CD14-positive monocyte (primary cell): ENCODE measurements at regions not wholly inside any gene's neighbourhood (a gene's known extent, or its start where the extent isn't known, plus 50 kb on each side); places are given as distances from the start of the nearest gene placed in this dataset.
A peak's percentile ranks its signal among the peaks of the same experiment; 100 is the strongest.

Source experiments
- DNase-seq, 3 donors: peaks; one replicate each; pipeline ENCODE4 v3.0.0-alpha.2; 2011 to 2022
- H2AFZ ChIP-seq: 2 replicates; pipeline ENCODE4 v1.6.0; 2012; ENCODE audit warnings: mild to moderate bottlenecking, low read depth, low read length, inconsistent platforms; ENCODE audit not compliant: insufficient read depth, poor library complexity, severe bottlenecking
- H3K27ac ChIP-seq, 2 donors: 1 replicate in 1 of 2; 2 replicates in 1 of 2; pipeline ENCODE4 v1.5.1; 2012 to 2013; ENCODE audit warnings: low read length in 2 of 2, control low read depth in 1 of 2, inconsistent platforms in 1 of 2, low read depth in 1 of 2, mild to moderate bottlenecking in 1 of 2
- H3K27me3 ChIP-seq, 2 donors: one replicate each; pipeline versions ENCODE4 v1.6.0 to v1.6.1; 2011 to 2013; ENCODE audit warnings: low read length in 2 of 2; ENCODE audit not compliant: control insufficient read depth in 2 of 2, insufficient read depth in 2 of 2
- H3K36me3 ChIP-seq, 2 donors: replicated peaks in 1 of 2; 1 replicate in 1 of 2; 2 replicates in 1 of 2; pipeline versions ENCODE4 v1.5.1 to v1.6.1; 2012 to 2013; ENCODE audit warnings: low read length in 2 of 2, control low read depth in 1 of 2, inconsistent platforms in 1 of 2, mild to moderate bottlenecking in 1 of 2; ENCODE audit not compliant: insufficient read depth in 2 of 2, control insufficient read depth in 1 of 2
- H3K4me1 ChIP-seq, 2 donors: 1 replicate in 1 of 2; 2 replicates in 1 of 2; pipeline versions ENCODE4 v1.5.1 to v1.6.1; 2012 to 2013; ENCODE audit warnings: low read length in 2 of 2, control low read depth in 1 of 2, inconsistent platforms in 1 of 2, mild to moderate bottlenecking in 1 of 2, moderate library complexity in 1 of 2; ENCODE audit not compliant: insufficient read depth in 2 of 2, control insufficient read depth in 1 of 2
- H3K4me2 ChIP-seq: replicated peaks from 2 replicates; pipeline ENCODE3; 2012; ENCODE audit warnings: low read length, moderate library complexity, mild to moderate bottlenecking; ENCODE audit not compliant: poor library complexity, severe bottlenecking; ENCODE audit errors: extremely low read depth
- H3K4me3 ChIP-seq, 3 experiments: fragments of 200-600 bp in 1 of 3; sonication (generic) in 1 of 3; replicated peaks in 1 of 3; 1 replicate in 2 of 3; 2 replicates in 1 of 3; pipeline ENCODE4 v1.5.1; 2011 to 2013; ENCODE audit warnings: low read length in 3 of 3, mild to moderate bottlenecking in 3 of 3, control low read depth in 2 of 3, low read depth in 2 of 3, inconsistent platforms in 1 of 3, moderate library complexity in 1 of 3
- H3K79me2 ChIP-seq: 2 replicates; pipeline ENCODE4 v1.6.0; 2012; ENCODE audit warnings: mild to moderate bottlenecking, control low read depth, inconsistent platforms, low read length, moderate library complexity; ENCODE audit not compliant: insufficient read depth
- H3K9ac ChIP-seq: 2 replicates; pipeline ENCODE4 v1.6.0; 2017; ENCODE audit warnings: low read length, mild to moderate bottlenecking; ENCODE audit not compliant: insufficient read depth, poor library complexity, severe bottlenecking
- H3K9me3 ChIP-seq, 2 donors: replicated peaks in 1 of 2; 1 replicate in 1 of 2; 2 replicates in 1 of 2; pipeline versions ENCODE4 v1.5.1 to v1.6.1; 2012 to 2013; ENCODE audit warnings: low read length in 2 of 2, control low read depth in 1 of 2; ENCODE audit not compliant: control insufficient read depth in 1 of 2, insufficient read depth in 1 of 2
- H4K20me1 ChIP-seq: 2 replicates; pipeline ENCODE4 v1.6.0; 2012; ENCODE audit warnings: mild to moderate bottlenecking, low read length, control low read depth, moderate library complexity; ENCODE audit not compliant: insufficient read depth
- H3K27ac Mint-ChIP-seq, 7 donors: one replicate each; pipeline ENCODE4 v1.8.0; 2020; ENCODE audit warnings: mild to moderate bottlenecking in 7 of 7, mixed read lengths in 7 of 7, moderate library complexity in 6 of 7, inconsistent platforms in 2 of 7
- H3K27me3 Mint-ChIP-seq, 3 donors: one replicate each; pipeline ENCODE4 v1.8.0; 2021 to 2022; ENCODE audit warnings: low read depth in 3 of 3, mild to moderate bottlenecking in 3 of 3, mixed read lengths in 3 of 3, moderate library complexity in 3 of 3, inconsistent platforms in 1 of 3
- H3K36me3 Mint-ChIP-seq, 2 donors: one replicate each; pipeline ENCODE4 v1.8.0; 2020; ENCODE audit warnings: mixed read lengths in 2 of 2, inconsistent platforms in 1 of 2, mild to moderate bottlenecking in 1 of 2
- H3K4me1 Mint-ChIP-seq: one replicate; pipeline ENCODE4 v1.8.0; 2020; ENCODE audit warnings: mild to moderate bottlenecking, mixed read lengths
- H3K4me3 Mint-ChIP-seq, 2 donors: one replicate each; pipeline ENCODE4 v1.8.0; 2020; ENCODE audit warnings: mild to moderate bottlenecking in 2 of 2, mixed read lengths in 2 of 2, moderate library complexity in 1 of 2
- H3K9me3 Mint-ChIP-seq, 7 donors: one replicate each; pipeline ENCODE4 v1.8.0; 2020 to 2022; ENCODE audit warnings: mixed read lengths in 7 of 7, mild to moderate bottlenecking in 6 of 7, moderate library complexity in 6 of 7, inconsistent platforms in 2 of 7
- WGBS: methylation state at CpG from one replicate; pipeline ENCODE4 v1.1.5; 2013; ENCODE audit warnings: missing lambda C conversion rate; ENCODE audit not compliant: insufficient coverage; 5-methylcytosine and 5-hydroxymethylcytosine counted together
- intact Hi-C, 2 donors: fragments of 100-400 bp; cut with micrococcal nuclease; formaldehyde crosslinking; loops; one replicate each; pipeline versions ENCODE4 v1.15.0 to v1.15.1; 2023
- TF ChIP-seq, protein P1 (sequence below): fragments of 200-600 bp; IDR thresholded peaks from one replicate; pipeline ENCODE4 v1.8.0; 2022; ENCODE audit warnings: antibody characterized with exemption, mild to moderate bottlenecking

DNA sequence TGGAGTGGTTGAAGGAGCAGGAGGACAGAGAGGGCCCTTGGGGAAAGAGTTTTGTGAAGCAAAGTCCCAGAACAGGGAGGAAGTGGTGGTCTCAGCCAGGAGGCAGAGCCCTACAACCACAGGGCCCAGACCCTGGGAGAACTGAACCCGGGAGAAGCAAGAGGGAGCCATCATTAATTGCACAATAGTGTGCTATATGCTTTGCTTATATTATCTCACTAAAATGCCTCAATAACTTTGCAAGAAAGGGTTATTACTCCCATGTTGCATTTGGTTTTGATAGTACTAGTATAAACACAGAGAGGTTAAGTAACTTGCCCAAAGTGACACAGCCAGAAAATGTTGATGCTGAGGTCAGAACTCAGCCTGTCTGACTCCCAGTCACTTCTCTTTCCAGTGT is 124.3 kb downstream of the FOXD2 start:
- no peak for DNase-seq
- no peaks in the 10 kb centered on the region for H4K20me1 ChIP-seq
- no peak overlapping the region for H3K27ac ChIP-seq
- Mint-ChIP-seq H3K36me3 (no peaks in the 10 kb centered on the region), H3K4me1 (peaks cover 2% of the 10 kb centered on the region), H3K27ac (no peak overlapping the region), H3K4me3 (peak overlapping the region in 1 of 2 donors; percentile 34), H3K27me3 (peaks cover 1 to 11% (median 5%) of the 10 kb centered on the region in 3 donors), H3K9me3 (peaks cover 0 to 1% (median 0%) of the 10 kb centered on the region in 7 donors)
- intact Hi-C loops = no loop called here
- no peak overlapping the region for H3K4me3 ChIP-seq
- no peaks in the 10 kb centered on the region for H3K79me2 ChIP-seq
- no peak overlapping the region for H2AFZ ChIP-seq
- no peaks in the 10 kb centered on the region for H3K36me3 ChIP-seq
- TF ChIP-seq, protein P1, sequence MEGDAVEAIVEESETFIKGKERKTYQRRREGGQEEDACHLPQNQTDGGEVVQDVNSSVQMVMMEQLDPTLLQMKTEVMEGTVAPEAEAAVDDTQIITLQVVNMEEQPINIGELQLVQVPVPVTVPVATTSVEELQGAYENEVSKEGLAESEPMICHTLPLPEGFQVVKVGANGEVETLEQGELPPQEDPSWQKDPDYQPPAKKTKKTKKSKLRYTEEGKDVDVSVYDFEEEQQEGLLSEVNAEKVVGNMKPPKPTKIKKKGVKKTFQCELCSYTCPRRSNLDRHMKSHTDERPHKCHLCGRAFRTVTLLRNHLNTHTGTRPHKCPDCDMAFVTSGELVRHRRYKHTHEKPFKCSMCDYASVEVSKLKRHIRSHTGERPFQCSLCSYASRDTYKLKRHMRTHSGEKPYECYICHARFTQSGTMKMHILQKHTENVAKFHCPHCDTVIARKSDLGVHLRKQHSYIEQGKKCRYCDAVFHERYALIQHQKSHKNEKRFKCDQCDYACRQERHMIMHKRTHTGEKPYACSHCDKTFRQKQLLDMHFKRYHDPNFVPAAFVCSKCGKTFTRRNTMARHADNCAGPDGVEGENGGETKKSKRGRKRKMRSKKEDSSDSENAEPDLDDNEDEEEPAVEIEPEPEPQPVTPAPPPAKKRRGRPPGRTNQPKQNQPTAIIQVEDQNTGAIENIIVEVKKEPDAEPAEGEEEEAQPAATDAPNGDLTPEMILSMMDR = no peak
- no peak overlapping the region for H3K4me2 ChIP-seq
- WGBS = no CpG with 5 or more reads among the region's 1 CpG
- H3K9me3 ChIP-seq = no peaks in the 10 kb centered on the region
- H3K4me1 ChIP-seq = no peaks in the 10 kb centered on the region
- no peak overlapping the region for H3K9ac ChIP-seq
- no peaks in the 10 kb centered on the region for H3K27me3 ChIP-seq

DNA sequence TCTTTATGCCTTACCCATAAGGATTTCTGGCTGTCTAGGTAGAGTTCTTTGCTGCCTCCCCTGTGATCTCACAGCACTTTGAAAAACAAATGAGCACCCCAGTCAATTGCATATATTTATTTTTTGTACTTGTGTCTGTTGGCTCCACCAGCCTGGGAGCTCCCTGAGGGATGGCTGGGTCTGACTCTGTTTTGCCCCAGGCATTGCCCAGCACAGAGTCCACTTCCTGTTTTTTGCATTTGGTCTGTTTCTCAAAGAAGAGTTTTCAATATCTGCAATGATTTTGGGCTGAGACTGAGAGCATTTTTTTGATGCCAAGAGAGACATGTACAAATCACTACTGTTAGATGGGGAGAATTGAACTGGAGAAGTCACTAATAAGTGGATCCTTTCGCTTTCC is 125.0 kb downstream of the FOXD2 start:
- Histone ChIP-seq H3K4me1 (no peaks in the 10 kb centered on the region), H3K9me3 (no peaks in the 10 kb centered on the region), H3K36me3 (no peaks in the 10 kb centered on the region), H3K4me3 (no peak overlapping the region), H4K20me1 (no peaks in the 10 kb centered on the region), H3K4me2 (no peak overlapping the region), H2AFZ (no peak overlapping the region), H3K9ac (no peak overlapping the region), H3K27ac (no peak overlapping the region), H3K79me2 (no peaks in the 10 kb centered on the region), H3K27me3 (no peaks in the 10 kb centered on the region)
- TF ChIP-seq, protein P1 = no peak
- Mint-ChIP-seq H3K4me3 (no peak overlapping the region), H3K27me3 (peaks cover 1 to 14% (median 8%) of the 10 kb centered on the region in 3 donors), H3K9me3 (peaks cover 0 to 1% (median 0%) of the 10 kb centered on the region in 7 donors), H3K36me3 (no peaks in the 10 kb centered on the region), H3K4me1 (peaks cover 2% of the 10 kb centered on the region), H3K27ac (peak overlapping the region in 1 of 7 donors; percentile 12)
- intact Hi-C loops = no loop called here
- WGBS = no CpG with 5 or more reads among the region's 1 CpG
- no peak for DNase-seq
